HCT116 (cell line): ENCODE measurements at regions not wholly inside any gene's neighbourhood (a gene's known extent, or its start where the extent isn't known, plus 50 kb on each side); places are given as distances from the start of the nearest gene placed in this dataset.

ENCODE experiments used
- CEBPB ChIP-seq: IDR thresholded peaks from 2 replicates; pipeline ENCODE4 v1.6.1; 2012; ENCODE audit warnings: low read depth
- EZH2phosphoT487 ChIP-seq: fragments of 200-600 bp; IDR thresholded peaks from 2 replicates; pipeline ENCODE4 v1.6.1; 2018; ENCODE audit warnings: antibody characterized with exemption, borderline replicate concordance
- POLR2A ChIP-seq: IDR thresholded peaks from 2 replicates; pipeline ENCODE4 v1.7.0; 2011; ENCODE audit warnings: borderline replicate concordance; ENCODE audit not compliant: insufficient read depth, insufficient read length; ENCODE audit errors: extremely low read depth
- POLR2AphosphoS5 ChIP-seq: IDR thresholded peaks from 2 replicates; pipeline ENCODE4 v1.6.1; 2011; ENCODE audit warnings: mild to moderate bottlenecking, low read depth, low read length, moderate library complexity
- ZNF274 ChIP-seq: fragments of 200-500 bp; sonication (Bioruptor generic); IDR thresholded peaks from 2 replicates; pipeline ENCODE4 v1.6.1; 2014; ENCODE audit warnings: mild to moderate bottlenecking, low read depth, low read length, inconsistent platforms
- TF ChIP-seq, protein P1 (sequence below), 3 experiments: fragments of 200-600 bp in 1 of 3; sonication (generic) in 1 of 3; IDR thresholded peaks in 2 of 3; conservative IDR thresholded peaks in 1 of 3; 2 replicates each; pipeline ENCODE4 v1.5.1; 2012 to 2017; ENCODE audit warnings: low read depth in 2 of 3, low read length in 2 of 3, antibody characterized with exemption in 1 of 3, borderline replicate concordance in 1 of 3, control low read depth in 1 of 3, mild to moderate bottlenecking in 1 of 3, mixed read lengths in 1 of 3, mixed run types in 1 of 3, moderate library complexity in 1 of 3; ENCODE audit not compliant: insufficient read depth in 1 of 3
- TF ChIP-seq, protein P2 (sequence below): IDR thresholded peaks from 2 replicates; pipeline ENCODE4 v1.6.1; 2012; ENCODE audit warnings: low read depth

DNA sequence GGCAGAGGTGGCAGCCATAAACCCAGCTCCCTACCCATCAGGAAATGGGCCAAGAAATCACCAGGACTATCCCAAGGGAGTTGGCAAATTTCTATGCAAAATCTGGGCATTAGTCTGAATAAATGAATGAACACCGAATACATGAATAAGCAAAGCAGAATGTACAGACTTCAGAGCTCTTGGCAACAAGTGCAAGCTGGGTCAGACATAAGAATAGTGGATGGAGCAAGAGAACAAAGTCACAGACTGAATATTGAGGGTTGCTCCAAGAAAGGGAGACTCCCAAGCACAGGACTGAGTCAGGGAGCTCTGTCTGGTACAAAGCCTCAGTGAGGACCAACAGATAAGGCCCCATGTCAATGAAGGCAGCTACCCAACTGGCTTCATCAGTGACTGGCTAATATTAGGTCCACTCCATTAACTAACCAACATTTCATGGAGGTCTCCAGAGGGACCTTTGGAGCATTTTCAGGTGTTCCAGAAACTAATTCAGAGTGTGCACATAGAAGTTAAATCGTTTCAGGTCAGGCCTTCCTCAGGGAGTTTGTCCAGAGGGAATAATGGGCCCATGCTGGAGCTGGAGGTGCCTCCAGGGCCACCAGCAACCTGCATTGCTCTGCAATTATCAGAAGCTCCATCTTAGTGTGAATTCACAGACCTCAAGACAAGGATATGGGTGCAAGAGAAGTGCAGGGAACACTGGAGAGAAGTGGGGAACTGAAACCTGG, 191.5 kb upstream of the RALGAPA2 start:
- TF ChIP-seq, protein P1, sequence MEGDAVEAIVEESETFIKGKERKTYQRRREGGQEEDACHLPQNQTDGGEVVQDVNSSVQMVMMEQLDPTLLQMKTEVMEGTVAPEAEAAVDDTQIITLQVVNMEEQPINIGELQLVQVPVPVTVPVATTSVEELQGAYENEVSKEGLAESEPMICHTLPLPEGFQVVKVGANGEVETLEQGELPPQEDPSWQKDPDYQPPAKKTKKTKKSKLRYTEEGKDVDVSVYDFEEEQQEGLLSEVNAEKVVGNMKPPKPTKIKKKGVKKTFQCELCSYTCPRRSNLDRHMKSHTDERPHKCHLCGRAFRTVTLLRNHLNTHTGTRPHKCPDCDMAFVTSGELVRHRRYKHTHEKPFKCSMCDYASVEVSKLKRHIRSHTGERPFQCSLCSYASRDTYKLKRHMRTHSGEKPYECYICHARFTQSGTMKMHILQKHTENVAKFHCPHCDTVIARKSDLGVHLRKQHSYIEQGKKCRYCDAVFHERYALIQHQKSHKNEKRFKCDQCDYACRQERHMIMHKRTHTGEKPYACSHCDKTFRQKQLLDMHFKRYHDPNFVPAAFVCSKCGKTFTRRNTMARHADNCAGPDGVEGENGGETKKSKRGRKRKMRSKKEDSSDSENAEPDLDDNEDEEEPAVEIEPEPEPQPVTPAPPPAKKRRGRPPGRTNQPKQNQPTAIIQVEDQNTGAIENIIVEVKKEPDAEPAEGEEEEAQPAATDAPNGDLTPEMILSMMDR (IDR thresholded peaks at IDR 0.05 in 2 of 3, conservative IDR thresholded peaks at IDR 0.05 in 1 of 3; ENCODE audit: borderline replicate concordance in 1 of 3, insufficient read depth in 1 of 3, low read depth in 2 of 3, low read length in 2 of 3), result no peak
- TF ChIP-seq, protein P2, sequence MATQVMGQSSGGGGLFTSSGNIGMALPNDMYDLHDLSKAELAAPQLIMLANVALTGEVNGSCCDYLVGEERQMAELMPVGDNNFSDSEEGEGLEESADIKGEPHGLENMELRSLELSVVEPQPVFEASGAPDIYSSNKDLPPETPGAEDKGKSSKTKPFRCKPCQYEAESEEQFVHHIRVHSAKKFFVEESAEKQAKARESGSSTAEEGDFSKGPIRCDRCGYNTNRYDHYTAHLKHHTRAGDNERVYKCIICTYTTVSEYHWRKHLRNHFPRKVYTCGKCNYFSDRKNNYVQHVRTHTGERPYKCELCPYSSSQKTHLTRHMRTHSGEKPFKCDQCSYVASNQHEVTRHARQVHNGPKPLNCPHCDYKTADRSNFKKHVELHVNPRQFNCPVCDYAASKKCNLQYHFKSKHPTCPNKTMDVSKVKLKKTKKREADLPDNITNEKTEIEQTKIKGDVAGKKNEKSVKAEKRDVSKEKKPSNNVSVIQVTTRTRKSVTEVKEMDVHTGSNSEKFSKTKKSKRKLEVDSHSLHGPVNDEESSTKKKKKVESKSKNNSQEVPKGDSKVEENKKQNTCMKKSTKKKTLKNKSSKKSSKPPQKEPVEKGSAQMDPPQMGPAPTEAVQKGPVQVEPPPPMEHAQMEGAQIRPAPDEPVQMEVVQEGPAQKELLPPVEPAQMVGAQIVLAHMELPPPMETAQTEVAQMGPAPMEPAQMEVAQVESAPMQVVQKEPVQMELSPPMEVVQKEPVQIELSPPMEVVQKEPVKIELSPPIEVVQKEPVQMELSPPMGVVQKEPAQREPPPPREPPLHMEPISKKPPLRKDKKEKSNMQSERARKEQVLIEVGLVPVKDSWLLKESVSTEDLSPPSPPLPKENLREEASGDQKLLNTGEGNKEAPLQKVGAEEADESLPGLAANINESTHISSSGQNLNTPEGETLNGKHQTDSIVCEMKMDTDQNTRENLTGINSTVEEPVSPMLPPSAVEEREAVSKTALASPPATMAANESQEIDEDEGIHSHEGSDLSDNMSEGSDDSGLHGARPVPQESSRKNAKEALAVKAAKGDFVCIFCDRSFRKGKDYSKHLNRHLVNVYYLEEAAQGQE, result no peak
- TF ChIP-seq ZNF274 (no peak), POLR2A (no peak), CEBPB (no peak), EZH2phosphoT487 (no peak), POLR2AphosphoS5 (no peak)
